ENCODE measurements at regions not wholly inside any gene's neighbourhood (a gene's known extent, or its start where the extent isn't known, plus 50 kb on each side); places are given as distances from the start of the nearest gene placed in this dataset.
A peak's percentile ranks its signal among the peaks of the same experiment; 100 is the strongest.

DNA sequence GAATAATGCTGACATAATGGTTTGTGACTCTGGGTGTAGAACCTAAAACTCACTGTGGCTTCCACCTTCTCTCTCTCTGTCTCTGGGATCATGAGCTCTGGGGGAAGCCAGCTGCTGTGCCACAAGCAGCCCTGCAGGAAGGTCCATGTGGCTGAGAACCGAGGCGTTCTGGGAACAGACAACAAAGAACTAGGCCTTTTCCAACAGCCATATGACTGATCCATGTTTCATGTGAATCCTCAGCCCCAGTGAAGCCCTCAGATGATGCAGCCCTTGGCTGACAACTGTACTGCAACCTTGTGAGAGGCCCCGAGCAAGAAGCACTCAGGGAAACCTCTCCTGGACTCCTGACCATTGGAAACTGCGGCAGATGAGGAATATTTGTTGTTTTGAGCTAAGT, 56.6 kb downstream of the HLA-G start:
- DNase-seq (ENCODE audit: low read depth), result no peak

GRCh38 chr6:29886701-29887100, 55.6 kb upstream of the HLA-A start:
- DNase-seq (ENCODE audit: low read depth), result no peak

DNA sequence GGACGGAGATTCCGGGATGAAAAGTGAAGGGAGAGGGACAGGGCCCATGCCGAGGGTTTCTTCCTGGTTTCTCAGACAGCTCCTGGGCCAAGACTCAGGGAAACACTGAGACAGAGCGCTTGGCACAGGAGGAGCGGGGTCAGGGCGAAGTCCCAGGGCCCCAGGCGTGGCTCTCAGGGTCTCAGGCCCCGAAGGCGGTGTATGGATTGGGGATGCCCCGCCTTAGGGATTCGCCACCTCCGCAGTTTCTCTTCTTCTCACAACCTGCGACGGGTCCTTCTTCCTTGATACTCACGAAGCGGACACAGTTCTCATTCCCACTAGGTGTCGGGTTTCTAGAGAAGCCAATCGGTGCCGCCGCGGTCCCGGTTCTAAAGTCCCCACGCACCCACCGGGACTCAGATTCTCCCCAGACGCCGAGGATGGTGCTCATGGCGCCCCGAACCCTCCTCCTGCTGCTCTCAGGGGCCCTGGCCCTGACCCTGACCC, 55.0 kb upstream of the HLA-A start:
- DNase-seq (ENCODE audit: low read depth), result no peak

- peak; percentile 37 for DNase-seq (ENCODE audit: low read depth)
These were observed 54.2 kb upstream of the HLA-A start for GRCh38 chr6:29887819-29888776.

Measured in stimulated activated CD8-positive, alpha-beta memory T cell treated with anti-CD3 and anti-CD28 coated beads, Interleukin-15, amount 100 ng/mL, for 24 hours (primary cell).